ENCODE measurements at regions not wholly inside any gene's neighbourhood (a gene's known extent, or its start where the extent isn't known, plus 50 kb on each side); places are given as distances from the start of the nearest gene placed in this dataset.
A peak's percentile ranks its signal among the peaks of the same experiment; 100 is the strongest.

DNA sequence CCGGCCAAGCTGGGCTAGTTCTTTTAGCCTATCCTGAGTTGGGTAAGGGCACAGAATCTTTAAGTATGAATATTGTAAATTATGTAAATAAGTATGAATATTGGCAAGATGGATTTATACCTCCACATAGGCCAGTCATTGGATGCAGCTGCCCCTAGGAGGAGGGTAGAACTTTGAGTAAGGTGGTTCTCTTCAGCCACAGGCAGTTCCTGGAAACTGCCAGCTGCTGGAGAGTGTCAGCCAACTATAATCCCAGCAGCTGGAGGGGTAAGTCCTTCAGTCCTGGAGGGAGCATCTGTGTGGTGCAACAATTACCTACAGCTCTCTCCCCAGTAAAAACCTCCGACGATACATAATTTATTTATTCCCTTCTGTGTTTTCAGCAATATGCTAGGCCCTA lies 65.8 kb upstream of the TMPO start:
- TF ChIP-seq, protein P1, sequence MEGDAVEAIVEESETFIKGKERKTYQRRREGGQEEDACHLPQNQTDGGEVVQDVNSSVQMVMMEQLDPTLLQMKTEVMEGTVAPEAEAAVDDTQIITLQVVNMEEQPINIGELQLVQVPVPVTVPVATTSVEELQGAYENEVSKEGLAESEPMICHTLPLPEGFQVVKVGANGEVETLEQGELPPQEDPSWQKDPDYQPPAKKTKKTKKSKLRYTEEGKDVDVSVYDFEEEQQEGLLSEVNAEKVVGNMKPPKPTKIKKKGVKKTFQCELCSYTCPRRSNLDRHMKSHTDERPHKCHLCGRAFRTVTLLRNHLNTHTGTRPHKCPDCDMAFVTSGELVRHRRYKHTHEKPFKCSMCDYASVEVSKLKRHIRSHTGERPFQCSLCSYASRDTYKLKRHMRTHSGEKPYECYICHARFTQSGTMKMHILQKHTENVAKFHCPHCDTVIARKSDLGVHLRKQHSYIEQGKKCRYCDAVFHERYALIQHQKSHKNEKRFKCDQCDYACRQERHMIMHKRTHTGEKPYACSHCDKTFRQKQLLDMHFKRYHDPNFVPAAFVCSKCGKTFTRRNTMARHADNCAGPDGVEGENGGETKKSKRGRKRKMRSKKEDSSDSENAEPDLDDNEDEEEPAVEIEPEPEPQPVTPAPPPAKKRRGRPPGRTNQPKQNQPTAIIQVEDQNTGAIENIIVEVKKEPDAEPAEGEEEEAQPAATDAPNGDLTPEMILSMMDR (conservative IDR thresholded peaks at IDR 0.05; ENCODE audit: low read length), result no peak
- H3K4me3 ChIP-seq (ENCODE audit: low read length), result no peak overlapping the region
- no peak for DNase-seq (ENCODE audit: low read depth)

DNA sequence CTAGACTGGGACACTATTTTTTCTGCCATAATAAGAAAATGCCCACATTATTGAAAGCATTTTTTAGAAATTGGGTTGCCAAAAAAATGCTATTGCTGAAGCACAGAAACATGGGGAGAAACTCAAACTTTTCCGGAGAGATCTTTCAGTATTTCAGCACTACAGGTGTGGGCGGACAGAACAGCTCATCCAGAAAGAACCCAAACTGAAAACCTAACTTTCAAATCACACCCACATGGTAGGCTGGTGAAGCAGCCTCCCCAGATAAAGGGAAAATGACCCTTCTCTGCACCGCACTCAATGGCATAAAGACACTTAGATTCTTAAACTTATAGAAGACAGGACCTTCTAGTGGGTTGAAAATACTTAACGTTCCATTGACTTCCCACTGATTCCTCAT lies 62.3 kb upstream of the TMPO start:
- TF ChIP-seq, protein P1 (conservative IDR thresholded peaks at IDR 0.05; ENCODE audit: low read length), result no peak
- no peak for DNase-seq (ENCODE audit: low read depth)
- H3K4me3 ChIP-seq (ENCODE audit: low read length), result no peak overlapping the region

DNA sequence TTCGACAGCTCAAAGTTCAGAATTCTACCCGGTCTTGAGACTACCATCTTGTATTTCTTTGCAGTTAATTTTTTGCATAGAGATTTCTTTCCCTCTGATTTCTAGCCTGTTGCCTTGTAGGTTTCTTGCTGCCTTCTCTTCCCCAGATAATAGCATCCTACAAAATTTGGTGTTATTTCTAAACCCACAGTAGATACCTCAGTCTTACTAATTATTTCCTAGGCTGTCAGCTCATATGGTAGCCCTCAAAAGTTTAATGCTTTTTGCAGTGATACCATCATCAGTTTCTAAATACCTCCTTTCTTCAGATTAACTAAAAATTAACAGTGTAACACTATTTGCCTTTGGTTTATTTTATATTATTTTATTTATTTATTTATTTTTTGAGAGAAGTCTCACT lies 61.9 kb upstream of the TMPO start:
- TF ChIP-seq, protein P1 (conservative IDR thresholded peaks at IDR 0.05; ENCODE audit: low read length), result no peak
- no peak for DNase-seq (ENCODE audit: low read depth)

DNA sequence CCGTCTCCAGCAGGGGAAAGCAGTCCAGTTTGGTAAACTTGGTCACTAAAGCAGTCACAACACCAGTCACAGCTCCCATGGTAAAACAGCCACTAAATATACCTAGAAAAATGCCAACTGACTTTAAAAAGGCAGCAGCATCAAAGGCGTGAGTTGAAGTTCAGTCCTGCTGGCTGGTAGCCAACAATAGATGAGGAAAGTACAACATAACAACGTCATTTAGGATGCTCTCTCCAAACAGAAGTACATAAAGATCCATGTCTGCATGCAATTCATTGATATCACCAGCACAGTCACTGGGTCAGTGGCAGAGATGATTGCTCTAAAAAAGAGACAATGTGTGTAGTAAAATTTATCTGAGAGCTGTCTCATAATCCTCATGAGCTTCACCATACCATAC lies 59.3 kb upstream of the TMPO start:
- TF ChIP-seq, protein P1 (conservative IDR thresholded peaks at IDR 0.05; ENCODE audit: low read length), result no peak

More for the DNA sequence above, 61.9 kb upstream of the TMPO start:
- no peak overlapping the region for H3K4me3 ChIP-seq (ENCODE audit: low read length)

DNA sequence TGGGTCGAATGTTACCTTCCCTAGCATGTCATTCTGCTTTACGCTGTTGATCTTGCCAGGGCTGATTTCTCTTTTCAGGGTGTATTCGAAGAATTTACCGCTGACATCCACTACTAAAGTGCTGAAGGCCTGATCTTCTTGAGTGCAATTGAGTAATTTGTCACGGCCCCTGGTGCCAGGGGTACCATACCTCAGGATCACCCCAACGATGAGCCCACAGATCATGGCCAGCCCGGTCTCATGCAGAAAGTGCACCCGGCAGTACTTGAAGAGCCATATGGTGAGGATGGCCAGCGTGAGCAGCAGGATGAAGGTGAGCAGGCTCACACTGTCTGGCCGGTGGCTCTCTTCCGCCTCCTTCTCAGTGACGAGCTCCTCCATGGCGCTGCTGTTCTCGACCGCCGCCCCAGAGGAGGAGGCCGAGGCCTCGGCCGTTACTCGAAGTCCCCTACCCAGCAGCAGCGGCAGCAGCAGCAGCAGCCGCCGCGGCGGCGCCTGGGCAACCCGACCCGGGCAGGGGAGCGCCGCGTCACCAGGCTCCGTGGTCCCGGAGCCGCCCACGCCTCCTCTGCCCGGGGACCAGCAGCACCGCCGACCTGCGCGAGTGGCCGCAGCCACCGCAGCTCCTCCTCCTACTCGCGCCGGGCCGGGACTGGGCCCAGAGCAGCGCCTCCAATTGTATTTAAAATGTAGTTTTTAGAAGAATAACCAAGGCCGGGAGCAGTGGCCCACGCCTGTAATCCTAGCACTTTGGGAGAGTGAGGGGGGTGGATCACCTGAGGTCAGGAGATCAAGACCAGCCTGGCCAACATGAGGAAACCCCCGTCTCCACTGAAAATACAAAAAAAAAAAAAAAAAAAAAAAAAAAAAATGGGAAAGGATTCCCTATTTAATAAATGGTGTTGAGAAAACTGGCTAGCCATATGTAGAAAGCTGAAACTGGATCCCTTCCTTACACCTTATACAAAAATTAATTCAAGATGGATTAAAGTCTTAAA lies 58.5 kb upstream of the TMPO start:
- TF ChIP-seq, protein P1 (conservative IDR thresholded peaks at IDR 0.05; ENCODE audit: low read length), result no peak
- peak; percentile 31 for DNase-seq (ENCODE audit: low read depth)
- H3K4me3 ChIP-seq (ENCODE audit: low read length), result peak overlapping the region; percentile 46

More for the DNA sequence above, 59.3 kb upstream of the TMPO start:
- no peak overlapping the region for H3K4me3 ChIP-seq (ENCODE audit: low read length)
- no peak for DNase-seq (ENCODE audit: low read depth)

DNA sequence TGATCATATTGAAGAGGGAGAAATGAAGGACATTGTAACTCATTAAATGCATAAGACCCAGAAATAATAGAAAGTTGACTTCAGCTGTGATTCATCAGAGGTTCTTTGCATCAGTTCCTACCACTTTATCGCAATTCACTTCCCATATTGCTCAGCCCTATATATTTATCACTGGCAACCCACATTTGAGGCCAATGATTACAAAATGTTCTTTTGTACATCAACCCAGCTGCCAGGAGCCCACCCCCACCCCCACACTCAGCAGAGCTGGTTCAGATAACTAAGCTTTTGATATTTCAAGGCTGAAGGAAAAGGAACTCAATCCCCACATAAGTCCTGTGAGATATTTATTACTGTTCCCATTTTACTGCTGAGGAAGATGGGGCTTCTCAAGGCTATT lies 51.2 kb upstream of the TMPO start:
- TF ChIP-seq, protein P1 (conservative IDR thresholded peaks at IDR 0.05; ENCODE audit: low read length), result no peak
- no peak for DNase-seq (ENCODE audit: low read depth)
- no peak overlapping the region for H3K4me3 ChIP-seq (ENCODE audit: low read length)

DNA sequence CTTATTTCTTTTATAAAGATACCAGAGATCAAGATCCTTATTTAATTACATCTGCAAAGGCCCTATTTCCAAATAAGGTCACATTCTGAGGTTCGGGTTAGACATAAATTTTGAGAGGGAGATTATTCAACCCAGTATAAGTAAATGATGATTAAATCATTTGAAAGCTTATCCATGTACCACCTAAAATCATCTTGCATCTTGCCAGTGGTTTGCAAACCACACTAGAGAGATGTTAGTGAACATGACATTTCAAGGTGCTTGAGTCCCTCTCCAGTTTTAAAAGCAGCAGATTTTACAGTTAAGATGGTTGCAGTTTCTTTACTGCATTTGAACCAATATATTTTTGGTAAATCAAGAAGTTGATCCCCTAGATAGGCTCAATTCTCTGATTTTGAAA lies 49.9 kb upstream of the TMPO start:
- H3K4me3 ChIP-seq (ENCODE audit: low read length), result no peak overlapping the region
- TF ChIP-seq, protein P1 (conservative IDR thresholded peaks at IDR 0.05; ENCODE audit: low read length), result no peak
- DNase-seq (ENCODE audit: low read depth), result no peak

All from AG10803 (cell line).